ENCODE measurements at regions not wholly inside any gene's neighbourhood (a gene's known extent, or its start where the extent isn't known, plus 50 kb on each side); places are given as distances from the start of the nearest gene placed in this dataset.

DNA sequence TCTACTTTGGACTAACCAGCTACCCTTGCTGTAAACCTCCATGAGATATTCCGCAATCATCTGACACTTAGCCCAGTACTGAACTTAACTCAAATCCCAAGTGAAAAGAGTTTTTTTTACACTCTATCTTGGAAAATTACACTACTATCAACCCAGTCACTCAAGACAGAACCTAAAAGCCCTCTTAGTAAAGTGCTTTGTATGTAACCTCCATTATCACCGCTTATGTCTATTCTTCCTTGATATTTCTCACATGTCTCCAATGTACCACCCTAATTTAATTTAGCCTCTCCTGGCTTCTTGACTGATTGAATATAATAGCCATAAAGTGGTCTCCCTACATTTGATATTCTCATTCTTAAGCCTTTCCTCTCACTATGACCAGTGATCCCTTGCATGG lies 168.8 kb upstream of the SYT1 start:
- Mint-ChIP-seq H3K27ac (no peak overlapping the region), H3K4me1 (no peaks in the 10 kb centered on the region), H3K4me3 (no peak overlapping the region), H3K27me3 (no peaks in the 10 kb centered on the region), H3K9me3 (peaks cover 11 to 12% of the 10 kb centered on the region in 2 donors)
- ATAC-seq (no peak), DNase-seq (no peak)

DNA sequence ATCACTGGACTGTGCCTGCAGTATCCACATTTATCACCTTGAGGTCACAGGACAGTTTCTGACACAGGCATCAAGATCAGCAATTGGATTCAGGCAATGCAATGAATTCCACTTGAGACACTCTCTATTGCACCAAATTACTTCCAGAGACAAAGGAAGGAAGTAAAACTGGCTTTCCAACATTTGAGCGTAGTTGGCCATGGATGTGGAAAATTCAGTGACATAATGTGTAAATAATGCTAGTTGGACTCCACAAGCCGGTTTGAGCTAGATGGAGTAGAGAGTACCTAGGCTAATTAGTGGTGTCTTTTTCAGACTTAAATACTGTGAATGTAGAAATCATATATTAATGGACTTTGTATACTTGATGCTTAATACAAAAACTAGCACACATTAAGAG lies 168.3 kb upstream of the SYT1 start:
- peaks cover 11 to 12% of the 10 kb centered on the region in 2 donors for H3K9me3 Mint-ChIP-seq
- no peaks in the 10 kb centered on the region for H3K4me1 Mint-ChIP-seq
- ATAC-seq (no peak), DNase-seq (no peak)
- no peaks in the 10 kb centered on the region for H3K27me3 Mint-ChIP-seq
- H3K4me3 Mint-ChIP-seq: no peak overlapping the region
- no peak overlapping the region for H3K27ac Mint-ChIP-seq

- Mint-ChIP-seq H3K27me3 (no peaks in the 10 kb centered on the region), H3K4me1 (no peaks in the 10 kb centered on the region), H3K4me3 (no peak overlapping the region), H3K27ac (no peak overlapping the region), H3K9me3 (peaks cover 11 to 12% of the 10 kb centered on the region in 2 donors)
- DNase-seq (no peak), ATAC-seq (no peak)
These were observed 166.7 kb upstream of the SYT1 start for GRCh38 chr12:78697817-78698415.

DNA sequence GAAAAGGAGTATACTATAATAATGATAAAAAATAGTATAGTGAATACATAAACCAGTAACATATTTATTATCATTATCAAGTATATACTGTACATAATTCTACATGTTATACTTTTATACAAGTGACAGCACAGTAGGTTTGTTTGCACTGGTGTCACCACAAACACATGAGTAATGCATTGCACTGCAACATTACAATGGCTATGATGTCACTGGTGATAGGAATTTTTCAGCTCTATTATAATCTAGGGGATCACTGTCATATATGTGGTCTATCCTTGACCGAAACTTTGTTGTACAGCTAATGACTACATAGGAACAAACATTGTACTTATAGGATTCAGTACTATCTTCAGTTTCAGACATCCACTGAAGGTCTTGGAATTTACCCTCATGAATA lies 165.8 kb upstream of the SYT1 start:
- no peaks in the 10 kb centered on the region for H3K27me3 Mint-ChIP-seq
- no peak for ATAC-seq

GRCh38 chr12:78700565-78700964 lies 164.0 kb upstream of the SYT1 start:
- ATAC-seq (no peak), DNase-seq (no peak)
- Mint-ChIP-seq H3K27ac (no peak overlapping the region), H3K9me3 (peaks cover 2 to 9% of the 10 kb centered on the region in 2 donors), H3K4me3 (no peak overlapping the region), H3K4me1 (no peaks in the 10 kb centered on the region), H3K27me3 (no peaks in the 10 kb centered on the region)

More for the DNA sequence above, 165.8 kb upstream of the SYT1 start:
- Mint-ChIP-seq H3K4me3 (no peak overlapping the region), H3K9me3 (peaks cover 11 to 12% of the 10 kb centered on the region in 2 donors), H3K4me1 (no peaks in the 10 kb centered on the region), H3K27ac (no peak overlapping the region)
- no peak for DNase-seq

DNA sequence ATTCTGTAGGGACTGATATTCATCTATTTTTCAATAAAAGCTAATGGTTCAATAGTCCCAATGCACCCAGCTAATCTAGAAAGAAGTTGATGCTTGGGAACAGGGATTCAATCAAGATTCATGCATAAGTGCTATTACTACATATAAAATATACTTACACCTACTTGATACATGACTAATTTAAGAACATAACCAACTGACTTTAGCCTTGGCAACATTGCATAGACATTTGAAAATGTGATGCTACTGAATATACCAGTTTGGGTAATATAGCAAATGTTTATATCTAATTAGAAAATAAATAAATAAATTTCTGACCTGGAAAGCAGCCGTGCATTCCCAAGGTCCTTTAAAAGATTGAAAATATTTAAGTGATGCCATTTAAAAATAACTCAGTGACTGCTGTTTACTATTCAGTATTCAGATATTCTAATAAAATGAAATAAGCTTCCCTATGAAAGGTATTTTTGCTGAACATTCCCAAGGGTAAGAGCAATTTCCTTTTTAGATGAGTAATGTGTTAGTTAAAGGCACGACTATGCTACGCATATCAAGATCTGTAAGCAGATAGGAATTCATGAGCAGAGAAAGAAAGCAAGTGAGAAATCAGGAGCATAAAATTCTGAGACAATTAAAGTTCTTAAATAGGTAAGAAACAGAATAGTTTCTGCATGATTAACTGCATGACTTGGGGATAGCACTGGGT lies 160.6 kb upstream of the SYT1 start:
- DNase-seq: no peak
- Mint-ChIP-seq H3K27ac (no peak overlapping the region), H3K4me1 (no peaks in the 10 kb centered on the region), H3K27me3 (no peaks in the 10 kb centered on the region), H3K9me3 (peaks cover 4 to 7% of the 10 kb centered on the region in 2 donors), H3K4me3 (no peak overlapping the region)
- ATAC-seq: no peak

- DNase-seq: no peak
- Mint-ChIP-seq H3K9me3 (peaks cover 0 to 5% of the 10 kb centered on the region in 2 donors), H3K27me3 (no peaks in the 10 kb centered on the region), H3K4me1 (no peaks in the 10 kb centered on the region), H3K4me3 (no peak overlapping the region), H3K27ac (no peak overlapping the region)
- no peak for ATAC-seq
These were observed 152.6 kb upstream of the SYT1 start for GRCh38 chr12:78711954-78712353.

GRCh38 chr12:78712834-78713481 lies 151.6 kb upstream of the SYT1 start:
- H3K4me1 Mint-ChIP-seq: no peaks in the 10 kb centered on the region
- DNase-seq: no peak
- H3K27me3 Mint-ChIP-seq: no peaks in the 10 kb centered on the region
- H3K9me3 Mint-ChIP-seq: peaks cover 0 to 5% of the 10 kb centered on the region in 2 donors
- no peak overlapping the region for H3K4me3 Mint-ChIP-seq
- no peak overlapping the region for H3K27ac Mint-ChIP-seq
- no peak for ATAC-seq

DNA sequence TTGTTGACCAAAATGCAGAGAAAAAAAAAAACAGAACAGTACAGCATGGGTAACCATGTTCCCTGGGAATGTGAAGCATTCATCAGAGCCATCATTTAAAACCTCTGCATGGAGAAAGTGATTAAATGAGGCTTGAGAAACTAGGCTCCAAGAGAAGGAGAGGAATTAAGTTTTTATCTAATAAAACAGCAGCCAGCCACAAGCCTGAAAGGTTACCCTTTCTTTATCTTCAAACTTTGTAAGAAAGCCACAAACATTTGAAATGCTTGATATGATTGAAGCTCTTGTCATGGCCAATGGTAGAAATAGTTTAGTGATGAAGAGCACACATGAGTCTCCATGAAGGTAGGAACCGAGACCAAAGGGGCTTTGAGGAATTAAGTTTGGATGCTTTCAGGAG lies 144.9 kb upstream of the SYT1 start:
- Mint-ChIP-seq H3K27me3 (no peaks in the 10 kb centered on the region), H3K9me3 (no peaks in the 10 kb centered on the region), H3K4me3 (no peak overlapping the region), H3K27ac (no peak overlapping the region), H3K4me1 (no peaks in the 10 kb centered on the region)
- no peak for DNase-seq
- no peak for ATAC-seq

- Mint-ChIP-seq H3K27me3 (no peaks in the 10 kb centered on the region), H3K4me1 (no peaks in the 10 kb centered on the region), H3K9me3 (peaks cover 0 to 2% of the 10 kb centered on the region in 2 donors), H3K27ac (no peak overlapping the region), H3K4me3 (no peak overlapping the region)
- ATAC-seq (no peak), DNase-seq (no peak)
These were observed 142.7 kb upstream of the SYT1 start for GRCh38 chr12:78721906-78722305.

GRCh38 chr12:78725033-78725432 lies 139.5 kb upstream of the SYT1 start:
- Mint-ChIP-seq H3K27me3 (no peaks in the 10 kb centered on the region), H3K27ac (no peak overlapping the region), H3K4me3 (no peak overlapping the region), H3K9me3 (peaks cover 0 to 7% of the 10 kb centered on the region in 2 donors), H3K4me1 (no peaks in the 10 kb centered on the region)
- ATAC-seq: no peak
- no peak for DNase-seq

DNA sequence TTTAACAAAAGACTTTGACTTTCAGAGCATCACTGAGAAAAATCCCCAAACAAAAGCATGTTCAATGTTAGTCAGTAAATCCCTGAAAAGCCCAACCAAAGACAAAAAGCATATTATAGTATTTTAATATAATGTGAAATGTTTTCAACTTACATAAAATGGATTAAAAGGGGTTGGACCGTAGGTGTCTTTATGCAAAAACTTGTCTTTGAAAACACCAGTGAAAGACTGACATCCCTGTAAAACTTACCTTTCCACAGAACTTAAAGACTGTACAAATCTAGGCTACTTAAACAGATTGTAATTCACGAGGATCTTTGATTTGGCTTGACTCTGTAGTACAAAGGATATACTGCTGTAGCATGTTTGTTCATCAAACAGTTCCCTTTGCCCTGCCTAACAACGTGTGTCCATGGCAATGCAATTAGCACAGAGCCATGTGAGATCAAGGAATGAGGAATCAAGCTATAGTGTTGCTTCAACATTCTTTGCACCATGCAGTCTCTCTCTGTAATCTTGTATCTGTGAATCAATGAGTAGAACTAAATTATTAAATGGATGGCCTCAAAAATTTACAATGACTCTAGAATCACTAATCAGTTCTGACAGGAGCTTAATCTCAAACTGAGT lies 138.5 kb upstream of the SYT1 start:
- no peak overlapping the region for H3K27ac Mint-ChIP-seq
- ATAC-seq (no peak), DNase-seq (no peak)
- no peaks in the 10 kb centered on the region for H3K4me1 Mint-ChIP-seq
- no peaks in the 10 kb centered on the region for H3K27me3 Mint-ChIP-seq
- peaks cover 0 to 7% of the 10 kb centered on the region in 2 donors for H3K9me3 Mint-ChIP-seq
- no peak overlapping the region for H3K4me3 Mint-ChIP-seq

DNA sequence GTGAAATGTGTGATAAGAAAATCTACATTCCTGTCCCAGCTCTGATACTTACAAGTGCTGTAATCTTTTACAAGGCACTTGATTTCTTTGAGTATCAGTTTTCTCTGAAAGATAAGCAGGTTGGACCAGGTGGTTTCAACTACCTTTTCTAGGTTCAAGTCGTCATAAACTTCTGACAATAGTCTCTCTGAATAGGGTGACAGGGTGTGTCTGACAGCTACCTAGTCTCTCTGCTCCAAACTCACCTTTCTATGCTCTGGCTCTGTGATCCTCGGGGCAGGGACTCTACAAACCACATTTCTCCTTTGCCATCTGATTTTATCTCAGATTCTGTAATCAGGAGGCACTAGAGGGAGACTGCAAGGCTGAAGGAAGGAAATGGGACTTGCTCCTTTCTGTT lies 137.7 kb upstream of the SYT1 start:
- Mint-ChIP-seq H3K27ac (no peak overlapping the region), H3K4me1 (no peaks in the 10 kb centered on the region), H3K9me3 (peaks cover 0 to 7% of the 10 kb centered on the region in 2 donors), H3K4me3 (no peak overlapping the region), H3K27me3 (no peaks in the 10 kb centered on the region)
- DNase-seq (no peak), ATAC-seq (no peak)

- no peak overlapping the region for H3K4me3 Mint-ChIP-seq
- no peaks in the 10 kb centered on the region for H3K27me3 Mint-ChIP-seq
- H3K4me1 Mint-ChIP-seq: no peaks in the 10 kb centered on the region
- no peak for ATAC-seq
- peaks cover 0 to 7% of the 10 kb centered on the region in 2 donors for H3K9me3 Mint-ChIP-seq
- no peak for DNase-seq
- no peak overlapping the region for H3K27ac Mint-ChIP-seq
These were observed 132.1 kb upstream of the SYT1 start for GRCh38 chr12:78732481-78732880.

- H3K4me1 Mint-ChIP-seq: no peaks in the 10 kb centered on the region
- H3K4me3 Mint-ChIP-seq: no peak overlapping the region
- no peak overlapping the region for H3K27ac Mint-ChIP-seq
- peaks cover 0 to 18% of the 10 kb centered on the region in 2 donors for H3K9me3 Mint-ChIP-seq
- no peaks in the 10 kb centered on the region for H3K27me3 Mint-ChIP-seq
- DNase-seq (no peak), ATAC-seq (no peak)
These were observed 124.9 kb upstream of the SYT1 start for GRCh38 chr12:78739653-78740052.

DNA sequence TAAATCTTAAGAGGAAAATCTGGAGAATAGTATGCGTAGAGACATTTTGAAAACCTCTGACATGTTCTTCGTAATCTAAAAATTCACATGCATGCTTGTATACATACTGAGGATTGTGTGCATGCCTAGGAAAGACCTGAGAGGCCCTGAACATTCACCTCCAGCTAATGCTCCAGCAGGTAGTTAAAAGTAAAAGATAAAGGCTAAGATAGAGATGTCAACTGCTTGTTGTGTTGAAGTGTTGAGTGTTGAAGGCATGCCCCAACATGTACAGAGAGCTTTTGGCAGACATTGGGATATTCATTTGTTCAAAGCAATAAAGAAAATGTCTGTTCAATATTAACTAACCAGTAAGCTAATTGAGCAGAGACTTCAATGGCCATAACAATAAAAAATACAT lies 118.6 kb upstream of the SYT1 start:
- no peak for DNase-seq
- no peak overlapping the region for H3K27ac Mint-ChIP-seq

More for the DNA sequence above, 118.6 kb upstream of the SYT1 start:
- Mint-ChIP-seq H3K27me3 (no peaks in the 10 kb centered on the region), H3K4me1 (no peaks in the 10 kb centered on the region), H3K4me3 (no peak overlapping the region), H3K9me3 (peaks cover 7 to 29% of the 10 kb centered on the region in 2 donors)
- ATAC-seq: no peak
